Loucy (cell line): ENCODE measurements at regions not wholly inside any gene's neighbourhood (a gene's known extent, or its start where the extent isn't known, plus 50 kb on each side); places are given as distances from the start of the nearest gene placed in this dataset.

Source experiments
- EZH2phosphoT487 ChIP-seq: fragments of 200-600 bp; IDR thresholded peaks from 2 replicates; pipeline ENCODE4 v1.6.1; 2018; ENCODE audit warnings: antibody characterized with exemption, mild to moderate bottlenecking, moderate library complexity, borderline replicate concordance
- TF ChIP-seq, protein P1 (sequence below): fragments of 200-600 bp; sonication (generic); conservative IDR thresholded peaks from 2 replicates; pipeline ENCODE4 v1.5.1; 2014; ENCODE audit warnings: mild to moderate bottlenecking, antibody characterized with exemption, low read length

DNA sequence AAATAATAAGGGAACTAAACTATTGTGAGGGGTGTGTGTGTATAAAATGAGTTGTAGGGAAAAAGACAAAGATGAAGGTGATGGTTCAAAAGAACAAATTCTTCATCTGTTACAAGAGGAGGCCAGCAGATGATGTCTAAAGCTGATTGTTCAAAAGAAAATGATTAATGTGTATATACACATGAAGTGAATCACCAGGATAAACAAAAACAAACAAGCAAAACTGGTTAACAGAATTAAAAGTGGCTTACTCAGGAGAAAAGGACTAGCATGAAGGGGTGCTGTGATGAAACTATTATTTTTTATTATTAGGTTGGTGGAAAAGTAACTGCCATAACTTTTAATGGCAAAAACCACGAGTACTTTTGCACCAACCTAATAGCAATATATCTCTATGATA lies 348.4 kb downstream of the BCL11B start:
- TF ChIP-seq, protein P1, sequence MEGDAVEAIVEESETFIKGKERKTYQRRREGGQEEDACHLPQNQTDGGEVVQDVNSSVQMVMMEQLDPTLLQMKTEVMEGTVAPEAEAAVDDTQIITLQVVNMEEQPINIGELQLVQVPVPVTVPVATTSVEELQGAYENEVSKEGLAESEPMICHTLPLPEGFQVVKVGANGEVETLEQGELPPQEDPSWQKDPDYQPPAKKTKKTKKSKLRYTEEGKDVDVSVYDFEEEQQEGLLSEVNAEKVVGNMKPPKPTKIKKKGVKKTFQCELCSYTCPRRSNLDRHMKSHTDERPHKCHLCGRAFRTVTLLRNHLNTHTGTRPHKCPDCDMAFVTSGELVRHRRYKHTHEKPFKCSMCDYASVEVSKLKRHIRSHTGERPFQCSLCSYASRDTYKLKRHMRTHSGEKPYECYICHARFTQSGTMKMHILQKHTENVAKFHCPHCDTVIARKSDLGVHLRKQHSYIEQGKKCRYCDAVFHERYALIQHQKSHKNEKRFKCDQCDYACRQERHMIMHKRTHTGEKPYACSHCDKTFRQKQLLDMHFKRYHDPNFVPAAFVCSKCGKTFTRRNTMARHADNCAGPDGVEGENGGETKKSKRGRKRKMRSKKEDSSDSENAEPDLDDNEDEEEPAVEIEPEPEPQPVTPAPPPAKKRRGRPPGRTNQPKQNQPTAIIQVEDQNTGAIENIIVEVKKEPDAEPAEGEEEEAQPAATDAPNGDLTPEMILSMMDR = no peak
- TF ChIP-seq EZH2phosphoT487 = no peak
